CD14-positive monocyte (primary cell): ENCODE measurements at regions not wholly inside any gene's neighbourhood (a gene's known extent, or its start where the extent isn't known, plus 50 kb on each side); places are given as distances from the start of the nearest gene placed in this dataset.

ENCODE experiments used
- DNase-seq, 3 donors: peaks; one replicate each; pipeline ENCODE4 v3.0.0-alpha.2; 2011 to 2022
- H2AFZ ChIP-seq: 2 replicates; pipeline ENCODE4 v1.6.0; 2012; ENCODE audit warnings: mild to moderate bottlenecking, low read depth, low read length, inconsistent platforms; ENCODE audit not compliant: insufficient read depth, poor library complexity, severe bottlenecking
- H3K27ac ChIP-seq, 2 donors: 1 replicate in 1 of 2; 2 replicates in 1 of 2; pipeline ENCODE4 v1.5.1; 2012 to 2013; ENCODE audit warnings: low read length in 2 of 2, control low read depth in 1 of 2, inconsistent platforms in 1 of 2, low read depth in 1 of 2, mild to moderate bottlenecking in 1 of 2
- H3K27me3 ChIP-seq, 2 donors: one replicate each; pipeline versions ENCODE4 v1.6.0 to v1.6.1; 2011 to 2013; ENCODE audit warnings: low read length in 2 of 2; ENCODE audit not compliant: control insufficient read depth in 2 of 2, insufficient read depth in 2 of 2
- H3K36me3 ChIP-seq, 2 donors: replicated peaks in 1 of 2; 1 replicate in 1 of 2; 2 replicates in 1 of 2; pipeline versions ENCODE4 v1.5.1 to v1.6.1; 2012 to 2013; ENCODE audit warnings: low read length in 2 of 2, control low read depth in 1 of 2, inconsistent platforms in 1 of 2, mild to moderate bottlenecking in 1 of 2; ENCODE audit not compliant: insufficient read depth in 2 of 2, control insufficient read depth in 1 of 2
- H3K4me1 ChIP-seq, 2 donors: 1 replicate in 1 of 2; 2 replicates in 1 of 2; pipeline versions ENCODE4 v1.5.1 to v1.6.1; 2012 to 2013; ENCODE audit warnings: low read length in 2 of 2, control low read depth in 1 of 2, inconsistent platforms in 1 of 2, mild to moderate bottlenecking in 1 of 2, moderate library complexity in 1 of 2; ENCODE audit not compliant: insufficient read depth in 2 of 2, control insufficient read depth in 1 of 2
- H3K4me2 ChIP-seq: replicated peaks from 2 replicates; pipeline ENCODE3; 2012; ENCODE audit warnings: low read length, moderate library complexity, mild to moderate bottlenecking; ENCODE audit not compliant: poor library complexity, severe bottlenecking; ENCODE audit errors: extremely low read depth
- H3K4me3 ChIP-seq, 3 experiments: fragments of 200-600 bp in 1 of 3; sonication (generic) in 1 of 3; replicated peaks in 1 of 3; 1 replicate in 2 of 3; 2 replicates in 1 of 3; pipeline ENCODE4 v1.5.1; 2011 to 2013; ENCODE audit warnings: low read length in 3 of 3, mild to moderate bottlenecking in 3 of 3, control low read depth in 2 of 3, low read depth in 2 of 3, inconsistent platforms in 1 of 3, moderate library complexity in 1 of 3
- H3K79me2 ChIP-seq: 2 replicates; pipeline ENCODE4 v1.6.0; 2012; ENCODE audit warnings: mild to moderate bottlenecking, control low read depth, inconsistent platforms, low read length, moderate library complexity; ENCODE audit not compliant: insufficient read depth
- H3K9ac ChIP-seq: 2 replicates; pipeline ENCODE4 v1.6.0; 2017; ENCODE audit warnings: low read length, mild to moderate bottlenecking; ENCODE audit not compliant: insufficient read depth, poor library complexity, severe bottlenecking
- H3K9me3 ChIP-seq, 2 donors: replicated peaks in 1 of 2; 1 replicate in 1 of 2; 2 replicates in 1 of 2; pipeline versions ENCODE4 v1.5.1 to v1.6.1; 2012 to 2013; ENCODE audit warnings: low read length in 2 of 2, control low read depth in 1 of 2; ENCODE audit not compliant: control insufficient read depth in 1 of 2, insufficient read depth in 1 of 2
- H4K20me1 ChIP-seq: 2 replicates; pipeline ENCODE4 v1.6.0; 2012; ENCODE audit warnings: mild to moderate bottlenecking, low read length, control low read depth, moderate library complexity; ENCODE audit not compliant: insufficient read depth
- H3K27ac Mint-ChIP-seq, 7 donors: one replicate each; pipeline ENCODE4 v1.8.0; 2020; ENCODE audit warnings: mild to moderate bottlenecking in 7 of 7, mixed read lengths in 7 of 7, moderate library complexity in 6 of 7, inconsistent platforms in 2 of 7
- H3K27me3 Mint-ChIP-seq, 3 donors: one replicate each; pipeline ENCODE4 v1.8.0; 2021 to 2022; ENCODE audit warnings: low read depth in 3 of 3, mild to moderate bottlenecking in 3 of 3, mixed read lengths in 3 of 3, moderate library complexity in 3 of 3, inconsistent platforms in 1 of 3
- H3K36me3 Mint-ChIP-seq, 2 donors: one replicate each; pipeline ENCODE4 v1.8.0; 2020; ENCODE audit warnings: mixed read lengths in 2 of 2, inconsistent platforms in 1 of 2, mild to moderate bottlenecking in 1 of 2
- H3K4me1 Mint-ChIP-seq: one replicate; pipeline ENCODE4 v1.8.0; 2020; ENCODE audit warnings: mild to moderate bottlenecking, mixed read lengths
- H3K4me3 Mint-ChIP-seq, 2 donors: one replicate each; pipeline ENCODE4 v1.8.0; 2020; ENCODE audit warnings: mild to moderate bottlenecking in 2 of 2, mixed read lengths in 2 of 2, moderate library complexity in 1 of 2
- H3K9me3 Mint-ChIP-seq, 7 donors: one replicate each; pipeline ENCODE4 v1.8.0; 2020 to 2022; ENCODE audit warnings: mixed read lengths in 7 of 7, mild to moderate bottlenecking in 6 of 7, moderate library complexity in 6 of 7, inconsistent platforms in 2 of 7
- CTCF ChIP-seq: fragments of 200-600 bp; IDR thresholded peaks from one replicate; pipeline ENCODE4 v1.8.0; 2022; ENCODE audit warnings: antibody characterized with exemption, mild to moderate bottlenecking
- WGBS: methylation state at CpG from one replicate; pipeline ENCODE4 v1.1.5; 2013; ENCODE audit warnings: missing lambda C conversion rate; ENCODE audit not compliant: insufficient coverage; 5-methylcytosine and 5-hydroxymethylcytosine counted together
- intact Hi-C, 2 donors: fragments of 100-400 bp; cut with micrococcal nuclease; formaldehyde crosslinking; loops; one replicate each; pipeline versions ENCODE4 v1.15.0 to v1.15.1; 2023

GRCh38 chr13:92963029-92963428 is 263.6 kb upstream of the GPC6 start:
- no peaks in the 10 kb centered on the region for H3K36me3 ChIP-seq
- Mint-ChIP-seq H3K27ac (no peak overlapping the region), H3K4me3 (no peak overlapping the region), H3K27me3 (no peaks in the 10 kb centered on the region), H3K36me3 (no peaks in the 10 kb centered on the region), H3K9me3 (peaks cover 2 to 25% (median 12%) of the 10 kb centered on the region in 7 donors), H3K4me1 (no peaks in the 10 kb centered on the region)
- H3K27me3 ChIP-seq = no peaks in the 10 kb centered on the region
- no peak for TF ChIP-seq CTCF
- no CpG with 5 or more reads among the region's 1 CpG for WGBS
- no peaks in the 10 kb centered on the region for H3K79me2 ChIP-seq
- DNase-seq = no peak
- no peak overlapping the region for H3K4me3 ChIP-seq
- no peak overlapping the region for H3K4me2 ChIP-seq
- no peaks in the 10 kb centered on the region for H3K4me1 ChIP-seq
- intact Hi-C loops = no loop called here
- no peak overlapping the region for H2AFZ ChIP-seq
- no peak overlapping the region for H3K9ac ChIP-seq
- peaks cover 26 to 28% of the 10 kb centered on the region in 2 donors for H3K9me3 ChIP-seq
- no peaks in the 10 kb centered on the region for H4K20me1 ChIP-seq
- H3K27ac ChIP-seq = no peak overlapping the region

- intact Hi-C loops = no loop called here
- no peak for DNase-seq
- no peak overlapping the region for H3K4me3 Mint-ChIP-seq
- H3K27ac Mint-ChIP-seq = no peak overlapping the region
- Histone ChIP-seq H3K4me3 (no peak overlapping the region), H3K9me3 (peaks cover 13 to 16% of the 10 kb centered on the region in 2 donors), H3K36me3 (no peaks in the 10 kb centered on the region), H2AFZ (no peak overlapping the region), H4K20me1 (no peaks in the 10 kb centered on the region), H3K9ac (no peak overlapping the region), H3K79me2 (no peaks in the 10 kb centered on the region), H3K27ac (no peak overlapping the region), H3K27me3 (no peaks in the 10 kb centered on the region), H3K4me1 (no peaks in the 10 kb centered on the region), H3K4me2 (no peak overlapping the region)
- TF ChIP-seq CTCF = no peak
- H3K9me3 Mint-ChIP-seq = peaks cover 0 to 19% (median 4%) of the 10 kb centered on the region in 7 donors
- H3K4me1 Mint-ChIP-seq = no peaks in the 10 kb centered on the region
- 90% methylated on average over 8 of the region's 8 CpGs for WGBS
- no peaks in the 10 kb centered on the region for H3K36me3 Mint-ChIP-seq
- no peaks in the 10 kb centered on the region for H3K27me3 Mint-ChIP-seq
These were observed 260.3 kb upstream of the GPC6 start for GRCh38 chr13:92966341-92966740.
